Gastrocnemius medialis (tissue), 4 donors: ENCODE measurements at regions not wholly inside any gene's neighbourhood (a gene's known extent, or its start where the extent isn't known, plus 50 kb on each side); places are given as distances from the start of the nearest gene placed in this dataset.

Experiments used
- CTCF ChIP-seq, 5 experiments: fragments of 450-650 bp in 3 of 5; fragments of 200-600 bp in 2 of 5; sonication (generic) in 2 of 5; IDR thresholded peaks in 4 of 5; conservative IDR thresholded peaks in 1 of 5; 1 replicate in 4 of 5; 2 replicates in 1 of 5; pipeline ENCODE4 v1.5.1; 2016 to 2019; ENCODE audit warnings: antibody characterized with exemption in 5 of 5, mild to moderate bottlenecking in 3 of 5, moderate library complexity in 3 of 5
- POLR2A ChIP-seq, 2 donors: fragments of 450-650 bp; IDR thresholded peaks; one replicate each; pipeline ENCODE4 v1.6.1; 2017; ENCODE audit warnings: antibody characterized with exemption in 2 of 2, mild to moderate bottlenecking in 2 of 2, moderate library complexity in 2 of 2

DNA sequence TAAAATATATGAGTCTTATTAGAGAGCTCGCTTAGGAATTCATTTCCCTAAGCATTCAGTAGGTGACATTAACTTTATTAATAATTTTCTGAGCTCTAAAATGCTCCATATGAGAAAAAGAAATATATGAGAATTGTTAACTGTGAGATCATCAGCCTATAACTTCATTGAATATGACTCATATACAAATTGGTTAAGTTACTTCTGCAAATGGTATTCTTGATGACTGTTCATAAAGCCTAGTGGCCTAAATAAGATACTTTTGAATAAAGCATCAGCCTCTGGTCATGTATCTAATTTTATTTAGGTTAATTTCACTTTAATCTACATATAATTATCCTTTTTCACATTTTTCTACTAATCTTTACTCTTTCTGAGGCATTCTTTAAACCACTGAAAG is 710.2 kb upstream of the ACO1 start:
- TF ChIP-seq CTCF (IDR thresholded peaks at IDR 0.05 in 4 of 5, conservative IDR thresholded peaks at IDR 0.05 in 1 of 5) (no peak), POLR2A (IDR thresholded peaks at IDR 0.05) (no peak)
